Body of pancreas (tissue), 4 donors: ENCODE measurements at regions not wholly inside any gene's neighbourhood (a gene's known extent, or its start where the extent isn't known, plus 50 kb on each side); places are given as distances from the start of the nearest gene placed in this dataset.

ENCODE experiments used
- POLR2A ChIP-seq, 3 donors: fragments of 450-650 bp; IDR thresholded peaks; one replicate each; pipeline ENCODE4 v1.6.1; 2016; ENCODE audit warnings: antibody characterized with exemption in 3 of 3, mild to moderate bottlenecking in 2 of 3
- TF ChIP-seq, protein P1 (sequence below), 7 experiments: fragments of 450-650 bp in 4 of 7; fragments of 200-600 bp in 3 of 7; sonication (generic) in 3 of 7; IDR thresholded peaks; one replicate each; pipeline ENCODE4 v1.5.1; 2016 to 2019; ENCODE audit warnings: antibody characterized with exemption in 7 of 7

DNA sequence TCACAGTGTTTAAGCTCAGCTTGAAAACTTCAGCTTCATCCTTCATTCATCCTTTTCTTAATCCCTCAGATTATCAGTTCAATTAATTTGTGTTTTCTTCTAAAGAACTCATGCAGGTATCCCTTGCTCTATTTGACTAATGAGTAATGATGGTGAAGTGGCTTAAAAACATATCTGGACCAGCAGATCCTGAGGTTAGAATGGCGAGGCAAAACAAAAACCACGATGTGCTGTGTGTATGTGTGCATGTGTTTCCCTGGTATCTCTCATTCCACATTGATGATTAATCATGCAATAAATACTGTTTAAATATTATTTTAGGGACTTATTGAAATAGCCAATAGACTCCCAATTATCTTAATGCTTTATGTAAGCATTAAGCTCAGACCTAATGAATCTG is 437.0 kb downstream of the DYNC2H1 start:
- TF ChIP-seq, protein P1, sequence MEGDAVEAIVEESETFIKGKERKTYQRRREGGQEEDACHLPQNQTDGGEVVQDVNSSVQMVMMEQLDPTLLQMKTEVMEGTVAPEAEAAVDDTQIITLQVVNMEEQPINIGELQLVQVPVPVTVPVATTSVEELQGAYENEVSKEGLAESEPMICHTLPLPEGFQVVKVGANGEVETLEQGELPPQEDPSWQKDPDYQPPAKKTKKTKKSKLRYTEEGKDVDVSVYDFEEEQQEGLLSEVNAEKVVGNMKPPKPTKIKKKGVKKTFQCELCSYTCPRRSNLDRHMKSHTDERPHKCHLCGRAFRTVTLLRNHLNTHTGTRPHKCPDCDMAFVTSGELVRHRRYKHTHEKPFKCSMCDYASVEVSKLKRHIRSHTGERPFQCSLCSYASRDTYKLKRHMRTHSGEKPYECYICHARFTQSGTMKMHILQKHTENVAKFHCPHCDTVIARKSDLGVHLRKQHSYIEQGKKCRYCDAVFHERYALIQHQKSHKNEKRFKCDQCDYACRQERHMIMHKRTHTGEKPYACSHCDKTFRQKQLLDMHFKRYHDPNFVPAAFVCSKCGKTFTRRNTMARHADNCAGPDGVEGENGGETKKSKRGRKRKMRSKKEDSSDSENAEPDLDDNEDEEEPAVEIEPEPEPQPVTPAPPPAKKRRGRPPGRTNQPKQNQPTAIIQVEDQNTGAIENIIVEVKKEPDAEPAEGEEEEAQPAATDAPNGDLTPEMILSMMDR (IDR thresholded peaks at IDR 0.05), result no peak
- no peak for TF ChIP-seq POLR2A (IDR thresholded peaks at IDR 0.05)
